ENCODE measurements at regions not wholly inside any gene's neighbourhood (a gene's known extent, or its start where the extent isn't known, plus 50 kb on each side); places are given as distances from the start of the nearest gene placed in this dataset.
"Not testable (repeated sequence)": the region's sequence is repeated elsewhere in the genome, so short reads cannot be mapped to it uniquely, and the experiment has no call there.

- Histone ChIP-seq H3K36me3 (ENCODE audit: insufficient read depth, low read length) (no peaks in the 10 kb centered on the region), H3K4me1 (ENCODE audit: insufficient read depth, low read length) (peaks cover 3% of the 10 kb centered on the region), H3K9me3 (ENCODE audit: low read length) (no peaks in the 10 kb centered on the region), H2AFZ (ENCODE audit: low read depth, low read length) (no peak overlapping the region), H3K4me3 (ENCODE audit: low read length) (no peak overlapping the region), H3K27me3 (ENCODE audit: insufficient read depth, low read length) (no peaks in the 10 kb centered on the region)
Observed at GRCh38 chr5:17054911-17055310, 118.8 kb upstream of the MYO10 start.

- H3K27me3 ChIP-seq (ENCODE audit: insufficient read depth, low read length): no peaks in the 10 kb centered on the region
- no peak overlapping the region for H2AFZ ChIP-seq (ENCODE audit: low read depth, low read length)
- peaks cover 3% of the 10 kb centered on the region for H3K4me1 ChIP-seq (ENCODE audit: insufficient read depth, low read length)
- H3K4me3 ChIP-seq (ENCODE audit: low read length): no peak overlapping the region
- H3K9me3 ChIP-seq (ENCODE audit: low read length): no peaks in the 10 kb centered on the region
- no peaks in the 10 kb centered on the region for H3K36me3 ChIP-seq (ENCODE audit: insufficient read depth, low read length)
Observed at GRCh38 chr5:17056141-17056631, 120.1 kb upstream of the MYO10 start.

GRCh38 chr5:17058438-17058837 is 122.3 kb upstream of the MYO10 start:
- Histone ChIP-seq H3K27me3 (ENCODE audit: insufficient read depth, low read length) (no peaks in the 10 kb centered on the region), H3K4me1 (ENCODE audit: insufficient read depth, low read length) (peaks cover 3% of the 10 kb centered on the region), H3K4me3 (ENCODE audit: low read length) (no peak overlapping the region), H3K9me3 (ENCODE audit: low read length) (no peaks in the 10 kb centered on the region), H2AFZ (ENCODE audit: low read depth, low read length) (no peak overlapping the region), H3K36me3 (ENCODE audit: insufficient read depth, low read length) (no peaks in the 10 kb centered on the region)

- Histone ChIP-seq H3K9me3 (ENCODE audit: low read length) (no peaks in the 10 kb centered on the region), H3K4me3 (ENCODE audit: low read length) (no peak overlapping the region), H3K27me3 (ENCODE audit: insufficient read depth, low read length) (no peaks in the 10 kb centered on the region), H2AFZ (ENCODE audit: low read depth, low read length) (no peak overlapping the region), H3K4me1 (ENCODE audit: insufficient read depth, low read length) (peaks cover 3% of the 10 kb centered on the region), H3K36me3 (ENCODE audit: insufficient read depth, low read length) (no peaks in the 10 kb centered on the region)
Observed at GRCh38 chr5:17061973-17062470, 125.9 kb upstream of the MYO10 start.

- H2AFZ ChIP-seq (ENCODE audit: low read depth, low read length); H3K27me3 ChIP-seq (ENCODE audit: insufficient read depth, low read length); H3K4me3 ChIP-seq (ENCODE audit: low read length); H3K4me1 ChIP-seq (ENCODE audit: insufficient read depth, low read length); H3K9me3 ChIP-seq (ENCODE audit: low read length); H3K36me3 ChIP-seq (ENCODE audit: insufficient read depth, low read length): not testable (repeated sequence)
Observed at GRCh38 chr5:17062741-17063140, 126.7 kb upstream of the MYO10 start.

GRCh38 chr5:17064241-17064640 is 128.2 kb upstream of the MYO10 start:
- H2AFZ ChIP-seq (ENCODE audit: low read depth, low read length): no peak overlapping the region
- no peaks in the 10 kb centered on the region for H3K27me3 ChIP-seq (ENCODE audit: insufficient read depth, low read length)
- no peaks in the 10 kb centered on the region for H3K36me3 ChIP-seq (ENCODE audit: insufficient read depth, low read length)
- H3K4me3 ChIP-seq (ENCODE audit: low read length): no peak overlapping the region
- no peaks in the 10 kb centered on the region for H3K4me1 ChIP-seq (ENCODE audit: insufficient read depth, low read length)
- no peaks in the 10 kb centered on the region for H3K9me3 ChIP-seq (ENCODE audit: low read length)

GRCh38 chr5:17065458-17065857 is 129.4 kb upstream of the MYO10 start:
- H3K36me3 ChIP-seq (ENCODE audit: insufficient read depth, low read length): no peaks in the 10 kb centered on the region
- H3K9me3 ChIP-seq (ENCODE audit: low read length): no peaks in the 10 kb centered on the region
- H3K4me1 ChIP-seq (ENCODE audit: insufficient read depth, low read length): no peaks in the 10 kb centered on the region
- no peaks in the 10 kb centered on the region for H3K27me3 ChIP-seq (ENCODE audit: insufficient read depth, low read length)
- no peak overlapping the region for H2AFZ ChIP-seq (ENCODE audit: low read depth, low read length)
- no peak overlapping the region for H3K4me3 ChIP-seq (ENCODE audit: low read length)

GRCh38 chr5:17066026-17066425 is 129.9 kb upstream of the MYO10 start:
- H3K4me1 ChIP-seq (ENCODE audit: insufficient read depth, low read length); H3K36me3 ChIP-seq (ENCODE audit: insufficient read depth, low read length); H3K4me3 ChIP-seq (ENCODE audit: low read length); H2AFZ ChIP-seq (ENCODE audit: low read depth, low read length); H3K27me3 ChIP-seq (ENCODE audit: insufficient read depth, low read length); H3K9me3 ChIP-seq (ENCODE audit: low read length): not testable (repeated sequence)

- H3K4me1 ChIP-seq (ENCODE audit: insufficient read depth, low read length): no peaks in the 10 kb centered on the region
- H2AFZ ChIP-seq (ENCODE audit: low read depth, low read length): no peak overlapping the region
- H3K27me3 ChIP-seq (ENCODE audit: insufficient read depth, low read length): no peaks in the 10 kb centered on the region
- H3K9me3 ChIP-seq (ENCODE audit: low read length): no peaks in the 10 kb centered on the region
- no peaks in the 10 kb centered on the region for H3K36me3 ChIP-seq (ENCODE audit: insufficient read depth, low read length)
- no peak overlapping the region for H3K4me3 ChIP-seq (ENCODE audit: low read length)
Observed at GRCh38 chr5:17067657-17068392, 131.7 kb upstream of the MYO10 start.

- no peaks in the 10 kb centered on the region for H3K27me3 ChIP-seq (ENCODE audit: insufficient read depth, low read length)
- no peaks in the 10 kb centered on the region for H3K36me3 ChIP-seq (ENCODE audit: insufficient read depth, low read length)
- H2AFZ ChIP-seq (ENCODE audit: low read depth, low read length): no peak overlapping the region
- H3K9me3 ChIP-seq (ENCODE audit: low read length): no peaks in the 10 kb centered on the region
- H3K4me3 ChIP-seq (ENCODE audit: low read length): no peak overlapping the region
- H3K4me1 ChIP-seq (ENCODE audit: insufficient read depth, low read length): no peaks in the 10 kb centered on the region
Observed at GRCh38 chr5:17069995-17070511, 134.0 kb upstream of the MYO10 start.

GRCh38 chr5:17070647-17071046 is 134.6 kb upstream of the MYO10 start:
- Histone ChIP-seq H3K9me3 (ENCODE audit: low read length) (no peaks in the 10 kb centered on the region), H3K27me3 (ENCODE audit: insufficient read depth, low read length) (no peaks in the 10 kb centered on the region), H3K4me1 (ENCODE audit: insufficient read depth, low read length) (no peaks in the 10 kb centered on the region), H2AFZ (ENCODE audit: low read depth, low read length) (no peak overlapping the region), H3K36me3 (ENCODE audit: insufficient read depth, low read length) (no peaks in the 10 kb centered on the region), H3K4me3 (ENCODE audit: low read length) (no peak overlapping the region)

GRCh38 chr5:17075236-17075635 is 139.1 kb upstream of the MYO10 start:
- H3K9me3 ChIP-seq (ENCODE audit: low read length): no peaks in the 10 kb centered on the region
- H3K36me3 ChIP-seq (ENCODE audit: insufficient read depth, low read length): no peaks in the 10 kb centered on the region
- H3K4me3 ChIP-seq (ENCODE audit: low read length): no peak overlapping the region
- H3K4me1 ChIP-seq (ENCODE audit: insufficient read depth, low read length): no peaks in the 10 kb centered on the region
- no peak overlapping the region for H2AFZ ChIP-seq (ENCODE audit: low read depth, low read length)
- H3K27me3 ChIP-seq (ENCODE audit: insufficient read depth, low read length): no peaks in the 10 kb centered on the region

- Histone ChIP-seq H3K9me3 (ENCODE audit: low read length) (no peaks in the 10 kb centered on the region), H3K36me3 (ENCODE audit: insufficient read depth, low read length) (no peaks in the 10 kb centered on the region), H3K27me3 (ENCODE audit: insufficient read depth, low read length) (no peaks in the 10 kb centered on the region), H2AFZ (ENCODE audit: low read depth, low read length) (no peak overlapping the region), H3K4me3 (ENCODE audit: low read length) (no peak overlapping the region), H3K4me1 (ENCODE audit: insufficient read depth, low read length) (no peaks in the 10 kb centered on the region)
Observed at GRCh38 chr5:17076272-17076671, 140.2 kb upstream of the MYO10 start.

All from neuron (in vitro differentiated cells).